GM23248 (cell line): ENCODE measurements at regions not wholly inside any gene's neighbourhood (a gene's known extent, or its start where the extent isn't known, plus 50 kb on each side); places are given as distances from the start of the nearest gene placed in this dataset.

Experiments used
- DNase-seq: peaks from one replicate; pipeline ENCODE4 v3.0.0-alpha.2; 2015
- H2AFZ ChIP-seq: fragments of 200-600 bp; sonication (generic); 2 replicates; pipeline ENCODE4 v1.6.1; 2016; ENCODE audit warnings: antibody characterized with exemption
- H3F3A ChIP-seq: fragments of 200-600 bp; sonication (generic); 2 replicates; pipeline ENCODE4 v1.6.1; 2016; ENCODE audit warnings: mild to moderate bottlenecking, antibody characterized with exemption, mixed run types; ENCODE audit not compliant: insufficient read depth
- H3K27ac ChIP-seq: fragments of 200-600 bp; sonication (generic); 2 replicates; pipeline ENCODE4 v1.5.1; 2016; ENCODE audit warnings: mild to moderate bottlenecking
- H3K27me3 ChIP-seq: fragments of 200-600 bp; sonication (generic); replicated peaks from 2 replicates; pipeline ENCODE4 v1.6.1; 2016; ENCODE audit warnings: mild to moderate bottlenecking; ENCODE audit not compliant: insufficient read depth
- H3K36me3 ChIP-seq: fragments of 200-600 bp; sonication (generic); 2 replicates; pipeline ENCODE4 v1.6.1; 2016; ENCODE audit warnings: low read depth, mild to moderate bottlenecking
- H3K4me1 ChIP-seq: fragments of 200-600 bp; sonication (generic); 2 replicates; pipeline ENCODE4 v1.6.1; 2016; ENCODE audit warnings: mild to moderate bottlenecking; ENCODE audit not compliant: insufficient read depth
- H3K4me2 ChIP-seq: fragments of 200-600 bp; sonication (generic); one replicate; pipeline ENCODE4 v1.6.1; 2016; ENCODE audit warnings: mild to moderate bottlenecking; ENCODE audit not compliant: unreplicated experiment
- H3K4me3 ChIP-seq: fragments of 200-600 bp; sonication (generic); 2 replicates; pipeline ENCODE4 v1.5.1; 2016; ENCODE audit warnings: mild to moderate bottlenecking
- H3K79me2 ChIP-seq: fragments of 200-600 bp; sonication (generic); 2 replicates; pipeline ENCODE4 v1.6.1; 2016; ENCODE audit warnings: mild to moderate bottlenecking; ENCODE audit not compliant: insufficient read depth
- H3K9ac ChIP-seq: fragments of 200-600 bp; sonication (generic); 2 replicates; pipeline ENCODE4 v1.6.1; 2016; ENCODE audit warnings: mild to moderate bottlenecking
- H3K9me2 ChIP-seq: fragments of 200-600 bp; sonication (generic); 2 replicates; pipeline ENCODE4 v1.6.1; 2016; ENCODE audit warnings: mixed run types, mild to moderate bottlenecking, moderate library complexity; ENCODE audit not compliant: insufficient read depth
- H3K9me3 ChIP-seq: fragments of 200-600 bp; sonication (generic); one replicate; pipeline ENCODE4 v1.6.1; 2017; ENCODE audit warnings: low read depth
- H4K20me1 ChIP-seq: fragments of 200-600 bp; sonication (generic); 2 replicates; pipeline ENCODE4 v1.6.0; 2016; ENCODE audit not compliant: insufficient read depth
- EZH2 ChIP-seq: fragments of 200-600 bp; sonication (generic); IDR thresholded peaks from 2 replicates; pipeline ENCODE4 v1.6.1; 2018; ENCODE audit warnings: antibody characterized with exemption, mild to moderate bottlenecking; ENCODE audit not compliant: insufficient read depth, poor library complexity, severe bottlenecking
- EZH2phosphoT487 ChIP-seq: fragments of 200-600 bp; sonication (generic); IDR thresholded peaks from 2 replicates; pipeline ENCODE4 v1.6.1; 2018; ENCODE audit warnings: antibody characterized with exemption, moderate library complexity, mild to moderate bottlenecking, low read depth; ENCODE audit not compliant: insufficient read depth
- WGBS, 2 experiments: methylation state at CpG; one replicate each; pipeline ENCODE4 v1.1.6; 2015 to 2017; ENCODE audit warnings: low lambda C conversion rate in 2 of 2, low coverage in 1 of 2; ENCODE audit errors: missing lambda C conversion rate in 2 of 2; 5-methylcytosine and 5-hydroxymethylcytosine counted together
- in situ Hi-C: fragments of 300-500 bp; cut with MboI; formaldehyde crosslinking; loops from 2 replicates; pipeline ENCODE4 v1.15.0; 2020

DNA sequence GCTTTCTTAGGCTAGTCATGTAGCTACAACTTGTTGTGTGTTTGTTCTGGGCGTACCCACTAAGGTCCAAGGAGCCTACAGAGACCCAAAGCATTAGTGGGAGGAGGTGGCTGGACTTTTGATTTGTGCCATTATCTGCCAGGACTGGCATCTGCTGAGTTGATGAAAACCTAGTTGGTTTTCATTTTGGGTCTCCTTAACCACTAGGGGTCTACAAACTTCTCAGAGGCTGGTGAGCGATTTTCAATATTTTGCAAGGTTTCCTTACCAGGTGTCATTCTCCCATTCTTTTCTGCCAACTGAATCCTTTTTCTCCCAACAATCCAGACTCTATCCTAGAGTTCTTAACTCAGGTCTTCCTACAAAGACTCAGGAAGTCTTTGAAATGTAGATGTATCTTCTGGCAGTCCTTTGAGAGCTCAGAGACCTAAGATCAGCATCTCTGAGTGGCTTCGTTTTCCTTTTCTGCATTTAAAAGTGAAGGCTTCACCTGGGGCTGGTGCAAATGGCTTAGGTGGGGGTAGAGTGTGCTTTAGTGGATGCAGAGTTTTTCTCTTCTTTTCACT, 150.0 kb upstream of the RMST start:
- in situ Hi-C loops = loop anchor here (25.0 kb wide), 1 partner anchor 725 kb away; no protein-coding TSS in a partner anchor
- no peaks in the 10 kb centered on the region for H3K9me2 ChIP-seq
- 0 out of 2 replicates have a peak, but pooled peaks cover 4% of the 10 kb centered on the region for H3K27me3 ChIP-seq
- no peak overlapping the region for H3K4me2 ChIP-seq
- no peak overlapping the region for H2AFZ ChIP-seq
- H3K4me1 ChIP-seq = no peaks in the 10 kb centered on the region
- H3K36me3 ChIP-seq = no peaks in the 10 kb centered on the region
- H3K4me3 ChIP-seq = no peak overlapping the region
- no peak for TF ChIP-seq EZH2
- TF ChIP-seq EZH2phosphoT487 = no peak
- H3K79me2 ChIP-seq = no peaks in the 10 kb centered on the region
- DNase-seq = no peak
- no peaks in the 10 kb centered on the region for H4K20me1 ChIP-seq
- H3K9ac ChIP-seq = no peak overlapping the region
- WGBS, 2 experiments = 3 to 10% methylated on average over 3 of the region's 3 CpGs
- H3K27ac ChIP-seq = no peak overlapping the region
- no peaks in the 10 kb centered on the region for H3K9me3 ChIP-seq
- H3F3A ChIP-seq = no peaks in the 10 kb centered on the region

DNA sequence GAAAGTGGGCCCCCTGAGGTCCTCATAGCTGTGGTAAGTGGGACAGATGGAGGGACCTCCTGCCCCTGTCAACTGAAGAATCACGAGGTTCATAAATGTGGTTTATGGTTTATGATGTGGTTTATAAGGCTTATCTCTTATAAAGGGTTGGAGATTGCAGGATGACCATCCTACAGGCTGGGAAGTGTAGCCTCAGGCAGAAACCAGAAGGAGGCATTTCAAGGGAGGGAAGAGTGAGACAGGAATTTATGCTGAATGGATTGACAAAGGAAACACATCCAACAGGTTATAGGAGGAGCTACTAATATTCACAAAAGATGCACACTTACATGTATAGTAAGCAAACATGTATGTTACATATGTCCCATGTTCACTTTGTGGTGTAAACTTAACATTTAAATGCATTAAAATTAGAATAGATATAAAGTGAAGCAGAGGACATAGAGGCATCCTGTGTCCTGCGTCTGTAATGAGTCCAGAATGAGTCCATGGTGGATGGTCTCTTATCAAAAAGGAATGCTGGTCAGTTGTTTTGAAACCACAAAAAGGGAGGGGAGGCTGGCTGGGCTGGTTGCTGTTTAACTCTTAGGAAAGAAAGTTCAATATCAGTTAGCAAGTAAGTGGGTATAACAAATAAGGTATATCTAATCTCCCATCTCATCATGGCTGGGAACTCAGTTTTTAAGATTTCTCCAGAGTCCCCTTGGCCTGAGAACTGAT, 149.0 kb upstream of the RMST start:
- in situ Hi-C loops = loop anchor here (25.0 kb wide), 1 partner anchor 726 kb away; no protein-coding TSS in a partner anchor
- 12 to 25% methylated on average over 2 of the region's 2 CpGs for WGBS, 2 experiments
- DNase-seq = no peak

DNA sequence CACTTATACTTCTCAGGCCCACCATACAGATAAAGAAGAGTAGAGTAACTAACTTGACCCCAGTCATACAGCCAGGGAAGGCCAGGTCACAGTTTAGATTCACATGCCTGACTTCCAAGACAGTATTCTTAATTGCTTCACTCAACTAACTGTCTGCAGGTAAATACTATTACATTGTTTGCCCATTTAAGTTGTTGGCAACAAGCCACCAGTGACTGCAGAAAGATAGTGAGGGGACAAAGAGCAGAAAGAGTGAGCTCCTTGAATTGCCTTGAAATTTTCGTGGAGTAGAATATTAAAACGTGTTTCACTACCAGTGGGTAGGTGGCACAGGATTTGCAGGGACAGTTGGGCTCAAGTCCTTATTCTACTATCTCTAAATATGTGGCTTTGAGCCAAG, 146.3 kb upstream of the RMST start:
- H4K20me1 ChIP-seq = no peaks in the 10 kb centered on the region
- H3K9me2 ChIP-seq = no peaks in the 10 kb centered on the region
- H3K27me3 ChIP-seq = 0 out of 2 replicates have a peak, but pooled peaks cover 4% of the 10 kb centered on the region
- no peaks in the 10 kb centered on the region for H3K9me3 ChIP-seq
- no peak for DNase-seq
- H3K4me2 ChIP-seq = no peak overlapping the region
- no peak overlapping the region for H3K4me3 ChIP-seq
- no peaks in the 10 kb centered on the region for H3K36me3 ChIP-seq
- in situ Hi-C loops = loop anchor here (25.0 kb wide), 1 partner anchor 729 kb away; no protein-coding TSS in a partner anchor
- 10 to 13% methylated on average over 2 of the region's 2 CpGs for WGBS, 2 experiments
- H2AFZ ChIP-seq = no peak overlapping the region
- TF ChIP-seq EZH2 (no peak), EZH2phosphoT487 (no peak)
- H3K27ac ChIP-seq = no peak overlapping the region
- no peak overlapping the region for H3K9ac ChIP-seq
- no peaks in the 10 kb centered on the region for H3F3A ChIP-seq
- no peaks in the 10 kb centered on the region for H3K4me1 ChIP-seq
- H3K79me2 ChIP-seq = no peaks in the 10 kb centered on the region

More for the DNA sequence above, 149.0 kb upstream of the RMST start:
- no peaks in the 10 kb centered on the region for H3K4me1 ChIP-seq
- H3K9me2 ChIP-seq = no peaks in the 10 kb centered on the region
- no peaks in the 10 kb centered on the region for H3F3A ChIP-seq
- 0 out of 2 replicates have a peak, but pooled peaks cover 4% of the 10 kb centered on the region for H3K27me3 ChIP-seq
- no peak overlapping the region for H3K27ac ChIP-seq
- no peaks in the 10 kb centered on the region for H3K9me3 ChIP-seq
- H2AFZ ChIP-seq = no peak overlapping the region
- no peak overlapping the region for H3K9ac ChIP-seq
- no peaks in the 10 kb centered on the region for H4K20me1 ChIP-seq
- H3K4me2 ChIP-seq = no peak overlapping the region
- no peaks in the 10 kb centered on the region for H3K79me2 ChIP-seq
- TF ChIP-seq EZH2phosphoT487 (no peak), EZH2 (no peak)
- no peaks in the 10 kb centered on the region for H3K36me3 ChIP-seq
- no peak overlapping the region for H3K4me3 ChIP-seq

DNA sequence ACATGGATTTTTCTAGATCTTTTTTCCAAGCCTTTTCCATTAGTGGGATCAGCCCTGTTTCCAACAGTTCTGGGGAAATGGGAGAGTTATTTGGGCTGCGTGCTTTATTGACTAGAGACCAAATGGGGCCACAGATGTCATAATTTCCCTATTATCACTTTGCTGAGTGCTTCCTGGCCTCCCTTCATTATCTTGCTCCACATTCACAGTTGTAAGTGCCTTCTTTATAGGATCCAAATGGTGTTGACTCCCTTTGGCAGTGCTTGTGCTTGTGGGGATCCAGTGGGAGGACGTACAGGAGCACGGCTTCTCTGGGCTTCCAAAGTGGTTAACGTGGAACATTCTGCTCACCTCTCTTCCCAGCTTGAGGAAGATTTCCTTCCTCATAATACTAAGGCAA, 141.0 kb upstream of the RMST start:
- in situ Hi-C loops = loop anchor here (25.0 kb wide), 1 partner anchor 734 kb away; no protein-coding TSS in a partner anchor
- no peaks in the 10 kb centered on the region for H3K4me1 ChIP-seq
- H3K9ac ChIP-seq = no peak overlapping the region
- H3K79me2 ChIP-seq = no peaks in the 10 kb centered on the region
- no peaks in the 10 kb centered on the region for H3K27me3 ChIP-seq
- H3K4me2 ChIP-seq = no peak overlapping the region
- no peak for DNase-seq
- no peak for TF ChIP-seq EZH2phosphoT487
- TF ChIP-seq EZH2 = no peak
- H4K20me1 ChIP-seq = no peaks in the 10 kb centered on the region
- H3K9me3 ChIP-seq = no peaks in the 10 kb centered on the region
- H2AFZ ChIP-seq = no peak overlapping the region
- H3F3A ChIP-seq = no peaks in the 10 kb centered on the region
- no peaks in the 10 kb centered on the region for H3K9me2 ChIP-seq
- no peaks in the 10 kb centered on the region for H3K36me3 ChIP-seq
- no peak overlapping the region for H3K27ac ChIP-seq
- 6 to 9% methylated on average over 4 of the region's 4 CpGs for WGBS, 2 experiments
- no peak overlapping the region for H3K4me3 ChIP-seq
